ENCODE measurements at regions not wholly inside any gene's neighbourhood (a gene's known extent, or its start where the extent isn't known, plus 50 kb on each side); places are given as distances from the start of the nearest gene placed in this dataset.

DNA sequence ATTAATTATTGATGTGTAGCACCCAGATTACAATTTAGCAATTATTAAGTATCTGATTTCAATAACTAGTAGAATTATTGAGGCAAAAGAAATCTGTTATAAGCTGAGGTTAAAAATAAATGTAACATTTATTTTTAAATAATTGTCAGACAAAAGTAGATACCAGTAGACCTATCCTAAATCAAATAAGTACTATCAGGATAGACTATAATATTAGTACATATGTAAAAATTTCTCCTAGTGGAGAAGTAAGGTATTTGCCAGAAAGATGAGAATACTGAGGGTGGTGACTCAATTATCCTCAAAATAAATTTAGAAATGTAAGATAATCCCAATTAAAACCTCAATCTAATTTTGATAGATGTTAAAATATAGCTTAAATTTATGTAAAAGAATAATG is 377.8 kb upstream of the CHRM3 start:
- no peak for DNase-seq (ENCODE audit: low read depth in 2 of 2)

DNA sequence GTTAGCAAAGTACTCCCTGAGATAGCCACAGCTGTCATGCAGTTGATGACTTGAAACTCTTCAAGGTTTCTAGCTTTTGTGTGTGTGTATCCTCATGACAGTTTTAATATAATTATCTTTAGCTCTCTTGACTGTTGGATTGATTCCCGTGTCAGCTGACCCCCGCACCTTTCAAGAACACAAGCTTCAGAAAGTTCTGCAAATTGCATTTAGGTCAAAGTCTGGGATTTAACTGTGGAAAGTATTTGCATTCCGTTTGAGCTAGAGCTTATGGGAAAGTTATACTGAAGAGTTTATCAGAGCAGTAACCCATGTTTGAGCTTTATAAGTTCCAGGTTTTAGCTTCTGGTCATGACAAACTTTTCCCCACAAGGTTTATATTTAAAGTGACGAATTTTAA is 380.1 kb upstream of the CHRM3 start:
- DNase-seq (ENCODE audit: low read depth in 2 of 2) = no peak

DNA sequence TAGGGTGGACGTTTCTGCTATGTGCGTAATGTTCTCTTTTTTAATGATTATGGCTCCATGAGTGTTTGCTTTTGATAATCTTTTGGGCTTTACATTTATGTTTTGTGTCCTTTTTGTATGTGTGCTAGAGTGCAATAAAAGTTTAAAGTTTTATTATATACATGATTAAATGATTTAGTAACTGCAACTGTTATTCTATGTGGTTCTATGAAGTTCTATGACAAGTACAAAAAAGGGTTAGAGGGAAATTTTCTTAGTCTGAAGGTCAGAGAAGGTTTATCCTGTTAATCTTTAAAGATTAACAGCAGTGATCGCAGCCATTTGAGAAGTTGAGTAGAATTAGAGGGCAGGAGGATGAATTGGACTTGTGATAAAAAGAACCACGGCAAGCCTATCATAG is 386.4 kb upstream of the CHRM3 start:
- DNase-seq (ENCODE audit: low read depth in 2 of 2) = no peak

DNA sequence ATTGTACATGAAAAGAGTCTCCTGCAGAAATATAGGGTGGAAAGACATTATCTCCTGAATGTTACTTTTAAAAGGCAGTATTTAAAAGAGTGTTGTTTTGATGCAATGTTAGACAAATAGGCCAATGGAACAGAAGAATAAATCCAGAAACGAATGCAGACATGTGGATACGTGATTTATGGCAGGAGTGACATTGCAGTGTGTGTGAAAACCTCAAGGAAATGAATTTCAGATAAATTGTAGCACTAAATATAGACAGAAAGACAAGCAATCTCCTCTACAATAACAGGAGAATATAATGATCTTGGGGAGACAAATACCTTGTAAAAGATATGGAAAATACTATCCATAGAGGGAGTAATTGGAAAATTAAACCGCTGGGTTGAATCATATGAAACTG is 387.8 kb upstream of the CHRM3 start:
- DNase-seq (ENCODE audit: low read depth in 2 of 2) = no peak

DNA sequence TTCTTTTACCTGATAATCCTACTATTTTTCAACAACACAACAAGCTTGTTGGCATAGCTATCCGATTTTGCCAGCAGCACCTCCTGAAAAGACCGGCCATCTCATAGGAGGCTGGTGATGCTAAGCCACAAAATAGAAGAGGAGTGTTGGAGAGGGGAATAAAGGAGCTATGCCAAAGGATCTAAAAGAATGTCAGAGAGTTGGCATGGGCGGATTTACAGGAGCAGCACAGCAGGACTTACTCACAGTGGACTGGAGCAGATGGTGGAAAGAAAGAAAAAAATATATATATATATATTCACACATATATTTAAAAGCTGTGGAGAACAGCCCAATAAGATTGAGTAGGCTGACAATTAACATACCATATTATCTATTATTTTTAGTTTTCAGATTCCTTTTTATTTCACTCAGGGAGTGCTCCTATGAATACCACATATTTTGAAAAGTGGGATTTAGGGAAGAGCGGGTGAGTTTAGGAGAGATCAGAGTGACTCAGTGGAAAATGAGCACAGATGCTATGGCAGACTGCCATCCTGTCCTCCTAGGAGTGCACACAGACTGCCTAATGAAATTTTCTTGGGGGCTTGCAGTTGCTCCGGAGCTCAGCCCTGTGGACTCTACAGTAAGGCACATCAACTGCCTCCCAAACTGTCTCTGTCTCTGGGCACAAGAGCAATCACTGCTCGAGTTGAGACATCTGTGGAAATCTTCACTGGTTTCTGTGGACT is 394.4 kb upstream of the CHRM3 start:
- DNase-seq (ENCODE audit: low read depth in 2 of 2) = no peak

DNA sequence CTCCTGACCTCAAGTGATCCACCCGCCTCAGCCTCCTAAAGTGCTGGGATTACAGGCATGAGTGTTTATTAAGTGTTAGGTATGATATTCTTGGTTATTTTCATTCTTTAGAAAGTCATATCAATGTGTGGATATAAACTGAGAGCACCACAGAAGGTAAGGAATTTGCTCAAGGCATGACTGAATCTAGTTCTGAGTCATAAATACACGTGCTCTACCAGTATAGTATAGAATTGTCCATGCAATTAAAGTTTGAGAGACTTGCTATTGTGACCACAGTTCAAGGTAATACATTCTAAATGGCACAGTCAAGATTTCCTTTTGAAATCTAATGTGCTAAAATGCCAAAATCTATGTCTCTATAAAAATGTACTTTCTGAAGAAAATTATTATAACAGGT is 401.1 kb upstream of the CHRM3 start:
- no peak for DNase-seq (ENCODE audit: low read depth in 2 of 2)

DNA sequence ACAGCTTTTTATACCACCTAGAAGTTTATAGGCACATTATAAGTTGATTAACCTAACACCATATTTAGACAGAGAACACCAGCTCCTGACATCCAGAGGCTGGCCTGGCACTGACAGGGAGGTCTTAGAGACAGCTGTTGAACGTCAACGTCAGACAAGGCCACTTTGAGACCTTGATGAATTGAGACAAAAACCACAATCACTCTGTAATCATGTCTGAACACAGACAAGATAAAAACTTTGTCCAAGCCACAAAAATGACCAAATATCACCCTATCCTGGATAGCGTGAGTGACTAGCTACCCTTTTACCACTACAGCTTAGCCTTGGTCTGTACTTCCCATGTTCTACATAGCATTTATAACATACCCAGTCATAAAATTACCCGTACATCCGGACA is 403.6 kb upstream of the CHRM3 start:
- no peak for DNase-seq (ENCODE audit: low read depth in 2 of 2)

DNA sequence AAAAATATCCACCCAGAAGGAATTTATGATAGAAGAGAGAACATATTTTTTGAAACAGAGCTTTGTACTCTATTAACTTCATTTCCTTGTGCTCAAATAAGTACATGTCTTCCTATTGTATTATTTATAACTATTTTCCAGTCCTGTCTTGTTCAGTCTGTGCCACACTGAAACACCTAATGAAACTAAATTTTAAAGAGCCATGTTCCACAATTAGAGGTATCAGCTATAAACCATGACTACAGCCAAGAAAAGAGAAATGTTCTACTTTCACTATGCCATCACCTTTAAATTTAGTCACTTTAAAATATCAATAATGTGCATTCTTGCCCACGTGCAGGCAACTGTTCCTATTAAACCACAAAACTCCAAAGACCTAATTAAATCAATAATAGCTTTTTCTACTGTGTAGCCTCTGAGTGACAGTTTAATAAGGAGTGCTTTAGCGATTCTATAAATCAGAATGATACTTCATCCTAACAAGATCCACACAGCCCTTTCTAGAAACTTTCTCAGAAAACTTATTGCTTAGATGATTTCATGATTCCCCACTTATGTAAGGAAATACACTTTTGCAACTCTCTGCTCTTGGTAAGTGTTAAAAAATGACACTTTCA is 404.9 kb upstream of the CHRM3 start:
- DNase-seq (ENCODE audit: low read depth in 2 of 2) = no peak

DNA sequence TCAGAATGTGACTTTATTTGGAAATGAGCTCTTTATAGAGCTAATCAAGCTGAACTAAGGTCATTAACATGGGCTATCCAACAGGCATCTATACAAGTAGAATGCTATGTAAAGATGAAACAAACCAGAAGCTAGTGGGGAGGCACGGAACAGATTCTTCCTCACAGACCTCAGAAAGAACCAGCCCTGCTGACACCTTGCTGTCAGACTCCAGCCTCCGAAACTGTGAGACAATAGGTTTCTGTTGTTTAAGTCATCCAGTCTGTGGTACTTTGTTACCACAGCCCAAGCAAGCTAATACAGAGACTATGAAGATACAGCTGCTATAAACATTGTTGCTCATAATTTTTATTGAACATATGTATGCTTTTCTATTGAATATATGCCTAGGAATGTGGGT is 406.3 kb upstream of the CHRM3 start:
- DNase-seq (ENCODE audit: low read depth in 2 of 2) = no peak

DNA sequence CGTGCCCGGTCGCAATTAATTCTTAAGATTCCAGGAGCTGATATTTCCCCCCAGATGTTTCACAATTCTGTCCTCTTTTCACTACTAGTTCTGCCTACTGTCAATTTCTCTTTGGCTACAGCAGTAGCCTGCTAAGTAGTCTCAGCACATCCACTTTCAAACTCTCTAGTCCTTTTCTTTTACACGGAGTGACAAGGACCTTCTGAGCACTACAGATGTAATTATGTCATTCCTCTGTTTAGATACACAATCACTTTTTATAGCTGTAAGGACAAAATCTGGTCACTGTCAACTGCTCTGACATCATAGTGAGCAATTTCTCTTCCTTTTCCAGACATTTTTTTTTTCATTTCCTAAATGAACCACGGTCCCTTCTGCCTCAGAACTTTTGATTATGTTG is 421.7 kb upstream of the CHRM3 start:
- DNase-seq (ENCODE audit: low read depth in 2 of 2) = no peak

DNA sequence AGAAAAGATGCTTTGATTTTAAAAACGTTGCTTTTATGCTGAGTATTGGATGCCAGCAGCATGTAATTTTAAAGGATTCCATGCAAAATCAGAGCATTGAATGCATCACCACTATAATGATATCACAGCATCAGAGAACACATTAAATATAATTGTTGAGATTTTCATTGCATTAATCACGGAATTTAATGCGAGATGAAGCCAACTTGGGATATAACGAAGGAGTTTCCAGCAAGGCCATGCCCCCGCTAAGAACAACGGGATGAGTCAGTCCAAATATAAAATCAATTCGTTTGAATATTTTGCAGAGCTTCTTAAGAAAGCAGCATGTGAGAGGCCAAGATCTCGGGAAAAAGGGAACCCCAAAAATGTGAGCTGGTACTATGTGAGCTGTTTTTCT is 423.4 kb upstream of the CHRM3 start:
- DNase-seq (ENCODE audit: low read depth in 2 of 2) = no peak

DNA sequence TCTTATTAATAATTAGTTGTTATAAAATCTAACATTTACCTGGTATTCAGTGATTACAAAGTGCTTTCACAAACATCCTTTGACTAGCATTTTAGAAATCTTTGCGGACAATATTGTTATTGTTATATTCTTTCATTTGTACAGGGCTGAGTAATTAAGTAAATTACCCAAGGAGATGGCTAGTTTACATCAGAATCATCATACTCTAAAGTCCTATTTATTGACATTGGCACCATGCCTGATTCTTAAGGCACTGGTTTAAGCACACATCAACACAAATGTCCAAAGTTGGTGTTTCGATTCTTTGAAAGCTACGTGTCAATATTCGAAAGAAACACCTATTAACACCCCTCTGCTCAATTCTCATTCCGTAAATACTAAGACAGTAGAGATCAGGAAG is 424.6 kb upstream of the CHRM3 start:
- DNase-seq (ENCODE audit: low read depth in 2 of 2) = no peak

DNA sequence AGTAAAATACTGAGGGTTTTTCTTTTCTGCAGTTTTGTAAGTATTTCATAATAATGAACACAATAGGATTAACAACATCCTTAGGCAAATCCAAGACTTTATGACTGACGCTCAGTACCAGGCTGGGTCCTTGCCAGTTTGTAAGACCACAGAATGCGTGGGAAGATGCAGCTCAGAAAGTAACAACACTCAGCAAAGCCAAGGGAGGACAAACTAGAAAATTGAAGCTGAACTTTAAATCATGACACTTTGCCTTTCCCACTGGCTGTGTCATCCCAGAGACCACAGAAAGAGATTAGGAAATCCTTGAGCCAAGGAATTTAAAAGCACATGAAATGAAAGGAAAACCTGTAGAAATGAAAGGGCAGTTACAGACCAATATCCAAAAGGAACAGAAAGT is 426.3 kb upstream of the CHRM3 start:
- no peak for DNase-seq (ENCODE audit: low read depth in 2 of 2)

DNA sequence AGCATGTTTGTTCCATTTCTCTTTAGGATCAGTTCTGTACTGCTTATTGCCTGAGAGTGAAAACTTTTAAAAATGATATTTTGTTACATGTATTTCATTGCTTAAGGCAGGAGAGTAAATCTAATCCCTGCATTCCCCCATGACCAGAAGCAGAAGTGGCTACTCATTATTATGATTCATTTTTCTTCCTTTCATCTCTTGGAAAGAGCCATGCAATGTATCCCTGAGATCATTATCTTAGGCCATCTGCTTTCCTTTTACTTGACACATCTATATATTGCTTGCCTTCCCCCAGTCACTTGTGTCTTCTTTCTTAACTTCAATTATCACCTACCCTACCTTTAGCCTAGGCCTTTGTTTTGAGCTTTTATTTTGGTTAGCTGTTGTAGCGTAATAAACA is 430.4 kb upstream of the CHRM3 start:
- no peak for DNase-seq (ENCODE audit: low read depth in 2 of 2)

DNA sequence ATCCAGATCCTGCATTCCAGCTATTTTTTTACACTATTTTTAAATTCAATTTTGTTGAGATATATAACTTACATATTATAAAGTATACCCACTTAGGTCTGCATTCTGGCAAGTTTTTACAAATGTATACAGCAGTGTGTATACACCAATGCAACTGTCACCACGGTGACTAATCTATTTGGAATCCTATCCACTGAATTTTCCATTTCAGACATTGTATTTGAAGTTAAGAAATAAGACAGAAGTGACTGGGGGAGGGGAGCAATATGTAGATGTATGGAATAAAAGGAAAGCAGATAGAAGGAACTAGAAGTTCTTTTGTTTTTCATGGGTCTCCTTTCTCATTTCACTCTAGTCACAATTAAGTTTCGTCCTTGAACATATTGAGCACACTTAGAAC is 431.5 kb upstream of the CHRM3 start:
- DNase-seq (ENCODE audit: low read depth in 2 of 2) = no peak

DNA sequence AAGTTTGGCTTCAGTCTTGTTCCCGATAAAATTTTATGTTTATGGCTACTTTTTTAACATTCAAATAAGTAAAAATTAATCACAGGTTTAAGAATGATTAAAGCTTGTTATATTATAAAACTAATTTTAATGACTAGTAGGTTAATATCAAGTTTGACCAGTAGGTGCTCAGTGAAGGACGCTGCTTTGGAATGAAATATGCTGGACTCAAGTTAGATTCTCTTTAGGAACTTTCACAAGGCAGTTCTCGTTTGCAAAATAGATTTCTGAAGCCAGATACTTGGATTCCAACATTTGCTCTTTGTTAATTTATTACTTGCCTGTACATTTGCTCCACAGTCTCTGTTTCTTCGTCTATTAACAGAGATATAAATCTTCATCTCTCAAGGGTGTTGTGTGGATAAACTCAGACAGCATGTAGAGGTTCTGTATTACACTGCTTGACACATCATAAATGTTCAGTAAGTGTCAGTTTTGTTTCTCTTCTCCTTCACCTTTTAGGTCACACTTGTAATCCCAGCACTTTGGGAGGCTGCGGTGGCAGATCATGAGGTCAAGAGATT is 432.8 kb upstream of the CHRM3 start:
- no peak for DNase-seq (ENCODE audit: low read depth in 2 of 2)

DNA sequence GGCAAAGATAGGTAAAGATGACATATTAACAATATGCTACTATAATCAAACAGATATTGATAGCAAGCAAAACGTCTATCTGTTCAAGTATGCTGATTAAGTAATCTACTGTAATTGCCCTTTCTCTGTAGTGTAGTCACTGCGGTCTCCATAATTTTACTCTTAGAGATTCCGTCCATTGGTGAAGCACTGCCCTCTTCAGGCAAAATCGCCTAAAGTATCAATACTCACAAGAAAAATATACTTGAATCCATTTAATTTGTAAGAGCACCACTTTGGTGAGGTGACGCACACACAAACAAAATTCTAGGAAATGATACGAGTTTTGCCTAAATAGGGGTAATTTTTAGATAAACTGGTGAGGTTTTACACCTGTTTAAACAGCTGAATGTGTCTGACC is 434.6 kb upstream of the CHRM3 start:
- DNase-seq (ENCODE audit: low read depth in 2 of 2) = no peak

DNA sequence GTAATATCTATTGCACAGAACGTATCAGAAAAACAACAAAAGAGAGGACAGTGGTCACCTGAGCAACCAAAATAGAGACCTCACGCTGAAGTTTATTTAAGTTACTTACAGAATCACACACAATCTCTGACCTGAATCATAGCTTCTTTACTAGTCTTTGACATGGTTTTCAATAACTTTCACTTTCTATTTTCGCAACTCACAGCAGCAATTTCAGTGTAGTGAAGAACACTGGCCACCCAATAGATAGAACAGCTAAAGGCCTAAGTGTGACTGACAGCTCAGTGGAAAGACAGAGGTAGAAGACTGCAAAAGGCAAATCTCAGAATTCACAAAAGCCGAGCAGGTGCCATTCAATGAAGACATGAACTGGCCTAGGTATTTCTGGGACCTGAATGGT is 435.6 kb upstream of the CHRM3 start:
- no peak for DNase-seq (ENCODE audit: low read depth in 2 of 2)

DNA sequence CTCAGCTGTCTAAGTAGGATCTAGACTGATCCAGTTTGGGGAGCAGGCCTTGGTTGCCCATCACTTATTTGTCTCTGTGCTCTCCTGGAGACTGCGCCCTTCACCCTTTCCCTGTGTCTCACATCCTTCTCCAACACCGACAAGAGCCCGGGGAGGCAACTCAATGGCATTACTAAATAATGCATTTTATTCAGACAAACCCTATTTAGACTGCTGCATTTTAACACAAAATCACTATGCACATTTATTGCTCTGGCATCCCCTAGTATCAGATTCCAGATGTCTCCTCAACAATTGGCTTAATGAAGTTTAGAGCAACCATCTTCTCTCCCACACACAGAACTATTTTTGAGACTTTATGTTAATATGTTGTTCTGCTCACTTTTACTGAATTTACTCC is 436.4 kb upstream of the CHRM3 start:
- DNase-seq (ENCODE audit: low read depth in 2 of 2) = no peak

DNA sequence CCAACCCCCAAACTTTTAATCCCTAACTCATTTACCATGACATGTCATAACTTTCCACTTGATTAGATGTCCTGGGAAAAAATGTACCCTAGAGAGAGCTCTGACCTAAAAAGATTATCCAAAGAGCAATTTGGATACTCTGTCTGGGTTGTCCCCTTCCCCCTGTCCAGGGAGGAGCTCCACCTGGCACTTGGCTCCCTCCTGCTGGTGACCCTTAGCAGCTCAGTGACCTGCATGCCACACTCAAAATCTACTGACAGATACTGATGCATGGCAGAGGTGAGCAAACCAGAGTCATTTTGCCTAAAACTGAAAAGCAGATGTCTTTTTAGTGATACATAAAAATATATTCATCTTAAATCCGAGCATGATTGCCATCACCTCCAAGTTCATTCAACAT is 442.3 kb upstream of the CHRM3 start:
- DNase-seq (ENCODE audit: low read depth in 2 of 2) = no peak

DNA sequence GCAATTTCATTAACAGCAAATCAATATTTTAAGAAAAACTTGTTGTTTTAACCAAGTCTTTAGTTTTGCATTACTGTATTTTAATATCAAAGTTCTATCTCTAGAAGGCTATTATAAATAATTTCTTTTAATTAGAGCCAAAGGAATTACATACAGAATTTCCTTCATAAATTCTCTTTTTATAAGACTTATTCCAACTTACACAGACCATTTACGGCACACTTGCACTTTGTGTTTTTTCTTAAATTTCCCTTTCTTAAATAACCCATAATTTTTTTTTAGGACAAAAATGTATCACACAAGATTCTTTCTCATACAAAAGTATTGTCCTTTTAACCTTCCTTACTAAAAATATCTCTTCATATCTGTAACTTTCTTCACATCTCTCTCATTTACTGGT is 458.5 kb upstream of the CHRM3 start:
- DNase-seq (ENCODE audit: low read depth in 2 of 2) = no peak

DNA sequence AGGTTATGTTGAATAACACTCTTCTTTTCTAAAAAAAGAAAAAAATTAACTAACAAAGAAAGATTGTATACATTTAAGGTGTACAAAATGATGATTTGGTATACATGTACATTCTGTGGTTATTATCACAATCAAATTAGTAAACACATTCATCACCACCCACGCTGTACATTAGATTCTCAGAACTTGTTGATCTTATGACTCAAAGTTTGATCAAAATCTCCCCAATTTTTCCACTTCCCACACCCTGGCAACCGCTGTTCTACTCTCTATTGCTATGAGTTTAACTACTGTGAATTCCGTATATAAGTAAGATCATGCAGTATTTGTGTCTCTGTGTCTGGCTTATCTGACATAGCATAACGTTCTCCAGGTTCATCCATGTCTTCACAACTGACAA is 469.5 kb upstream of the CHRM3 start:
- no peak for DNase-seq (ENCODE audit: low read depth in 2 of 2)

DNA sequence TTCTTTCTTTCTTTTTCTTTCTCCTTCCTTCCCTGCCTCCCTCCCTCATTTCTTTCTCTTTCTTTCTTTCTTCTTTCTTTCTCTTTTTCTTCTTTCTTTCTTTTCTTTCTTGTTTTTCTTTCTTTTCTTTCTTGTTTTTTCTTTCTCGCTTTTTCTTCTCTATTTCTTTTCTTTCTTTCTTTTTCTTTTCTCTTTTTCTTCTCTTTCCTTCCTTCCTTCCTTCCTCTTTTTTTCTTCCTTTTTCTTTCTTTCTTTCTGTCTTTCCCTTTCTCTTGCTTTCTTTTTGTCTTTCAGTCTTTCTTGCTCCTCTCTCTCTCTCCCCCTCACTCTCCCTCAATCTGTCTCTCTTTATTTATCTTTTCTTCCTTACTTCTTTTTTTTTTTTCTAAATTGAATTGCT is 472.0 kb upstream of the CHRM3 start:
- DNase-seq (ENCODE audit: low read depth in 2 of 2) = no peak

DNA sequence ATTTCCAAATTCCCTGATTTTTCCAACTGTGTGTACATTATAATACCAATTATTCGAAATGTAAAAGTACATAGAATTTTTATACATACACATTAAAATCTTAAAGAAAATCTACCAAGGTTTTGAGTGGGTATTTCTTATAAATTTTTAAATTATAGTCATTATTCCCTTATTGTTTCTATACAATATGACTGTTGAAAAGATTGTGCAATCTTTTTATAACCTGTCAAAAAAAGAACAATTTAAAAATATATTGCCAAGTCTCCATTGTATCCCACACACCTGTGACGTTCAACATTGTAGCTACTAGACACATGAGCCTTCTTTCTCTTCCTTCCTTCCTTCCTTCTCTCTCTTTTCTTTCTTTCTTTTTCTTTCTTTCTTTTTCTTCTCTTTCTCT is 473.2 kb upstream of the CHRM3 start:
- DNase-seq (ENCODE audit: low read depth in 2 of 2) = no peak

Measured in lung microvascular endothelial cell (primary cell).